ENCODE measurements at regions not wholly inside any gene's neighbourhood (a gene's known extent, or its start where the extent isn't known, plus 50 kb on each side); places are given as distances from the start of the nearest gene placed in this dataset.

DNA sequence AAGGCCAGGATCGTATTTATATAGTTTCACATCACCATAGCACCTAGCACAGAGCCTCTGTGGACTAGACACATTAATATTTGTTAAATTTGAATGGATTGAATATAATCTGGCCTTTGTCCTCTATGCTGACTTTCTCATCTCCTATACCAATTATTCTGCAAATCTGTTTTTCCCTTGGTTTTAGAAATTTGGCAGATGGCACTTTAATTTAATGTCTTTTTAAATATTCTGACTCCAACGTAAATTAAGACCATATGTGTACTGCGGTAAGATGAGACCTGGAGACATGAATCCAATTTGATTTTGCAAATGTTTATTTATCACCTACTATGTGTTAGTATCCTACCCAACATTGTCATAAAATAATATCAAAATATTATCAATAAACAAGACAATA is 1281.9 kb upstream of the PIK3C3 start:
- Histone ChIP-seq H3K4me1 (ENCODE audit: control insufficient read depth in 2 of 2, insufficient read depth in 2 of 2, low read length in 1 of 2) (no peaks in the 10 kb centered on the region), H3K9me3 (ENCODE audit: control insufficient read depth in 2 of 2, insufficient read depth in 1 of 2, low read depth in 1 of 2, low read length in 1 of 2) (no peaks in the 10 kb centered on the region), H3K4me3 (ENCODE audit: low read depth in 1 of 2, low read length in 2 of 2) (no peak overlapping the region), H3K27ac (ENCODE audit: low read depth in 2 of 2, low read length in 1 of 2) (no peak overlapping the region), H3K27me3 (ENCODE audit: control insufficient read depth in 1 of 2, insufficient read depth in 2 of 2, low read length in 2 of 2) (no peaks in the 10 kb centered on the region), H3K36me3 (ENCODE audit: control insufficient read depth in 2 of 2, insufficient read depth in 2 of 2, low read length in 1 of 2) (no peaks in the 10 kb centered on the region)
- WGBS, 2 donors, result 63 to 70% methylated on average over 3 of the region's 3 CpGs

DNA sequence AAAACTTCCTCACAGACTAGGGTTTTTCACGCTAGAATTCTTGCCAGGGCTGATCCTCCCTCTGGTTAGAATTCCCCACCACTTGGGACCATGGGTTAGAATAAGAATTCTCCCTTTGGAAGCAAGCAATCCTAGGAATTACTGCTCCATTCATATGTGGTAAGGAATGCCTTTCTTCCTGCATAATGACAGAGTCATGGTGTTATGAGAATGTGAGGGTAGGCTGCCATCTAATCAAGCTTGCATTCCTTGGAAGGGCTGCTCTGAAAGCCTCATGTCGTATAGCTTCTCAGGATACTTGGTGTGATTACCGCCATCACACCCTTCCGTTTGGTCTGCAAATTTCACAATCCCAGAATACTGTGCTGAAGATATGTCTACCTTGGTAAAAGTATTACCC is 1282.4 kb upstream of the PIK3C3 start:
- WGBS, 2 donors, result 83 to 88% methylated on average over 4 of the region's 4 CpGs
- Histone ChIP-seq H3K27ac (ENCODE audit: low read depth in 2 of 2, low read length in 1 of 2) (no peak overlapping the region), H3K4me1 (ENCODE audit: control insufficient read depth in 2 of 2, insufficient read depth in 2 of 2, low read length in 1 of 2) (no peaks in the 10 kb centered on the region), H3K9me3 (ENCODE audit: control insufficient read depth in 2 of 2, insufficient read depth in 1 of 2, low read depth in 1 of 2, low read length in 1 of 2) (no peaks in the 10 kb centered on the region), H3K4me3 (ENCODE audit: low read depth in 1 of 2, low read length in 2 of 2) (no peak overlapping the region), H3K27me3 (ENCODE audit: control insufficient read depth in 1 of 2, insufficient read depth in 2 of 2, low read length in 2 of 2) (no peaks in the 10 kb centered on the region), H3K36me3 (ENCODE audit: control insufficient read depth in 2 of 2, insufficient read depth in 2 of 2, low read length in 1 of 2) (no peaks in the 10 kb centered on the region)

DNA sequence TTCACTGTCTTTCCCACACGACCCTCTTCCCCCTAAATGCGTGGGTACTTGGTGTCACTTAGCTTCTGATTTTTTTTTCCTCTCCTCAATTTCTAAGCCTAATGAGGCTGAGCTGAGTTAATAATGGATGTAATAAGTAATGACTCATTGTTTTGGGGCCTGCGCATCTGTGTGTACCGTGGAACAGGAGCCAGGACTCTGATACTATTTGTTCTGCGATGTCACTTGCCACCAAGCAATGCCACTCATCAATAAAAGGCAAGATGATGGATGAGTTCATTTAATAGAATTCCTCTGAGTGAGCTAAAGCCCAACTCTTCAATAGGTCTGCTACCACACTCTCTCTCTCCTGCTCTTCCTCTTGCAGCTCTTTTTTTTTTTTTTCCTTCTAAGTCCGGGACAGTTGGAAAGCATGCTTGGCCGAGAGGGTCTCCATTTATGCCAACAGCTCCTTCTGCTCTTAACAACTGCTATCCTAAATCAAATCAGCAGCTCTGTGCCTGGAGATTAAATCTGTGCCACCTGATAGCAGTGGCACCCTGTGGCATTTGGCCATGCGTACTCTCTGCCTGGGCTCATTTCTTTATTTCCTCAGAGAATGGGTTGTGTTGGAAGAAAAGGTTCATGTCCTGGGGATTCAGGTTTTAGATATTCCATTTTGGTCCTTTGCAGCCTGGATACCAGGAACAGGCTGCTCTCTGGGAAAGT is 1284.2 kb upstream of the PIK3C3 start:
- 63 to 71% methylated on average over 8 of the region's 8 CpGs for WGBS, 2 donors
- Histone ChIP-seq H3K36me3 (ENCODE audit: control insufficient read depth in 2 of 2, insufficient read depth in 2 of 2, low read length in 1 of 2) (no peaks in the 10 kb centered on the region), H3K27ac (ENCODE audit: low read depth in 2 of 2, low read length in 1 of 2) (no peak overlapping the region), H3K27me3 (ENCODE audit: control insufficient read depth in 1 of 2, insufficient read depth in 2 of 2, low read length in 2 of 2) (no peaks in the 10 kb centered on the region), H3K4me1 (ENCODE audit: control insufficient read depth in 2 of 2, insufficient read depth in 2 of 2, low read length in 1 of 2) (no peaks in the 10 kb centered on the region), H3K9me3 (ENCODE audit: control insufficient read depth in 2 of 2, insufficient read depth in 1 of 2, low read depth in 1 of 2, low read length in 1 of 2) (no peaks in the 10 kb centered on the region), H3K4me3 (ENCODE audit: low read depth in 1 of 2, low read length in 2 of 2) (no peak overlapping the region)

DNA sequence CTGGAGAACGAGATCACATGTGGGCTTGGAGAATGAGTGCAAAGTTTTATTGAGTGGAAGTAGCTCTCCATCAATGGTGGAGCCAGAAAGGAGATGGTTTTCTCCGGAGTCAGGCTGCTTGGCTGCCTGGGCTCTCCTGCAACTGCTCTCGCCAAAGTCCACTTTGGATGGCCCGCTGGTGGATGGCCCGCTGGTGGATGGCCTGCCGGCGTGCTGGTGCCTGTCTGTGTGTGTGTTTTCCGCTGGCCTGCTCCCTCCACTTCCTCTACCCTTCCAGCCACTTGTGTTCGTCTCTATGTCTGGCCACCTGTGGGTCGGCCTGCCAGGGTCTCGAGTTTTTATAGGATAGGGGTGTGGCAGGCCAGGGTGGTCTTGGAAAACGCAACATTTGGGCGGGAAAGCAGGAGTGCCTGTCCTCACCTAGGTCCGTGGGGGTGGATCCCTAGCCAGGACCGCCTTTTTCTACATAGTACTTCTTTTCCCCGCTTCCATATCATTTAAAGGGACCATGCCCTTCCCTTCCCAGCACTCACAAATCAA is 1292.1 kb upstream of the PIK3C3 start:
- no peaks in the 10 kb centered on the region for H3K27me3 ChIP-seq (ENCODE audit: control insufficient read depth in 1 of 2, insufficient read depth in 2 of 2, low read length in 2 of 2)
- H3K9me3 ChIP-seq (ENCODE audit: control insufficient read depth in 2 of 2, insufficient read depth in 1 of 2, low read depth in 1 of 2, low read length in 1 of 2), result no peaks in the 10 kb centered on the region
- WGBS, 2 donors, result 86 to 91% methylated on average over 16 of the region's 16 CpGs
- no peak overlapping the region for H3K27ac ChIP-seq (ENCODE audit: low read depth in 2 of 2, low read length in 1 of 2)
- H3K4me1 ChIP-seq (ENCODE audit: control insufficient read depth in 2 of 2, insufficient read depth in 2 of 2, low read length in 1 of 2), result no peaks in the 10 kb centered on the region
- H3K4me3 ChIP-seq (ENCODE audit: low read depth in 1 of 2, low read length in 2 of 2), result no peak overlapping the region
- no peaks in the 10 kb centered on the region for H3K36me3 ChIP-seq (ENCODE audit: control insufficient read depth in 2 of 2, insufficient read depth in 2 of 2, low read length in 1 of 2)

DNA sequence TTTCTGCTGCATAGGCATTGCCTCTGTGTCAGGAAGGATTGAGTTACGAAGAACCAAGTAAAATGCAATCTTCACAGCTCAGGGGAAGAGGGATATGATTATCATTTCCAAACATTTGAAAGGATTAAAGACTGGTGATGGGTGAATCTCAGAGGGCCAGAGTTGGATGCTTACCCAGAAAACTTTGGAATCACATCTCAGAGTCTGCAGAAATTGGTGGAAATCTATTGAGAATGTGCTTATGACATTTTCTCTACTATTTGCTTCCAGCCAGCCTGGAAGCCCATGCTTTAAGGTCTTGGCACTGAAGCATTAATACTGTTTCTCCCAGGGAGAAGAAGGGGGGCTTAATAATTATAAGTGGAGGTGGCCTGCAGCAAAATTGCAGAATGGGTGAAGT is 1301.4 kb upstream of the PIK3C3 start:
- H3K27me3 ChIP-seq (ENCODE audit: control insufficient read depth in 1 of 2, insufficient read depth in 2 of 2, low read length in 2 of 2), result no peaks in the 10 kb centered on the region
- no peak overlapping the region for H3K27ac ChIP-seq (ENCODE audit: low read depth in 2 of 2, low read length in 1 of 2)
- H3K4me1 ChIP-seq (ENCODE audit: control insufficient read depth in 2 of 2, insufficient read depth in 2 of 2, low read length in 1 of 2), result no peaks in the 10 kb centered on the region
- H3K4me3 ChIP-seq (ENCODE audit: low read depth in 1 of 2, low read length in 2 of 2), result no peak overlapping the region
- H3K9me3 ChIP-seq (ENCODE audit: control insufficient read depth in 2 of 2, insufficient read depth in 1 of 2, low read depth in 1 of 2, low read length in 1 of 2), result no peaks in the 10 kb centered on the region
- 62 to 67% methylated on average over 1 of the region's 1 CpG for WGBS, 2 donors
- H3K36me3 ChIP-seq (ENCODE audit: control insufficient read depth in 2 of 2, insufficient read depth in 2 of 2, low read length in 1 of 2), result no peaks in the 10 kb centered on the region

DNA sequence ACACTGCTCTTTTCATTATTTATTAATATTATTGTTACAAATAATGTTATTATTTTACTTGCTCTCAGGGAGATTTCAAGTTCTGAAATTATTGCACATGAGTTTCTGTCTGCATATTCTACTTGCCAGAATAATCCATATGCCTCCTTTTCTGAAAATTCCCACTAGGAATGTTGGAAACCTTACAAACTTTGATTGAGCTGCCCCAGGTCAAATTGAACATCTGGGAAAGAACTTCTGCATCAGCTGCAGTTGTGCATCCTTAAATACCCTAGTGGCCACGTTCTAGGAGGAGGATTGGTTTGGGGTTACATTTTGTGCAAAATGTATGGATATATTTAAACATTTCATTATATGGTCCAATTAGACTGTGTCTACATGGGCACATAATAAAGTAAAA is 1302.7 kb upstream of the PIK3C3 start:
- Histone ChIP-seq H3K4me3 (ENCODE audit: low read depth in 1 of 2, low read length in 2 of 2) (no peak overlapping the region), H3K36me3 (ENCODE audit: control insufficient read depth in 2 of 2, insufficient read depth in 2 of 2, low read length in 1 of 2) (no peaks in the 10 kb centered on the region), H3K4me1 (ENCODE audit: control insufficient read depth in 2 of 2, insufficient read depth in 2 of 2, low read length in 1 of 2) (no peaks in the 10 kb centered on the region), H3K27me3 (ENCODE audit: control insufficient read depth in 1 of 2, insufficient read depth in 2 of 2, low read length in 2 of 2) (no peaks in the 10 kb centered on the region), H3K27ac (ENCODE audit: low read depth in 2 of 2, low read length in 1 of 2) (no peak overlapping the region), H3K9me3 (ENCODE audit: control insufficient read depth in 2 of 2, insufficient read depth in 1 of 2, low read depth in 1 of 2, low read length in 1 of 2) (no peaks in the 10 kb centered on the region)
- WGBS, 2 donors, result 31 to 34% methylated on average over 1 of the region's 1 CpG

DNA sequence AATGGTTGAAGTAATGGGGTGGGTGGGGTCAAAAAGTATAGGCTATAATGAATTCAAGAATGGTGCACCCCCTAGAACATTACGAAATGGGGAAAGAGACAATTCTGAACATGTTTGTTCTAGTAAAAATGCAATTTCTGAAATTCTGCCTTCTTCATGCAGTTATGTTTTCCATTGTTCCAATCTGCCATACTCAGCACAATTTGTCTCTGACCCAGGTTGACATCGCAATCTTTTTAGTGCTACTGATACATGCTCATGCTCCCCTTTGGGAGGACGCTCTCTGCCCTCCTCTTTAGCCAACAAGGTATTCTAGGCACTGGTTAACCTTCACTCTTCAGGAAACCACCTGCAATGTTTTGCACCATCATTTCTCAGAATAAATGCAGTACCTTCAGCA is 1303.9 kb upstream of the PIK3C3 start:
- H3K36me3 ChIP-seq (ENCODE audit: control insufficient read depth in 2 of 2, insufficient read depth in 2 of 2, low read length in 1 of 2), result no peaks in the 10 kb centered on the region
- no peak overlapping the region for H3K4me3 ChIP-seq (ENCODE audit: low read depth in 1 of 2, low read length in 2 of 2)
- H3K9me3 ChIP-seq (ENCODE audit: control insufficient read depth in 2 of 2, insufficient read depth in 1 of 2, low read depth in 1 of 2, low read length in 1 of 2), result no peaks in the 10 kb centered on the region
- H3K27ac ChIP-seq (ENCODE audit: low read depth in 2 of 2, low read length in 1 of 2), result no peak overlapping the region
- WGBS, 2 donors, result 84 to 90% methylated on average over 3 of the region's 3 CpGs
- no peaks in the 10 kb centered on the region for H3K4me1 ChIP-seq (ENCODE audit: control insufficient read depth in 2 of 2, insufficient read depth in 2 of 2, low read length in 1 of 2)
- no peaks in the 10 kb centered on the region for H3K27me3 ChIP-seq (ENCODE audit: control insufficient read depth in 1 of 2, insufficient read depth in 2 of 2, low read length in 2 of 2)

DNA sequence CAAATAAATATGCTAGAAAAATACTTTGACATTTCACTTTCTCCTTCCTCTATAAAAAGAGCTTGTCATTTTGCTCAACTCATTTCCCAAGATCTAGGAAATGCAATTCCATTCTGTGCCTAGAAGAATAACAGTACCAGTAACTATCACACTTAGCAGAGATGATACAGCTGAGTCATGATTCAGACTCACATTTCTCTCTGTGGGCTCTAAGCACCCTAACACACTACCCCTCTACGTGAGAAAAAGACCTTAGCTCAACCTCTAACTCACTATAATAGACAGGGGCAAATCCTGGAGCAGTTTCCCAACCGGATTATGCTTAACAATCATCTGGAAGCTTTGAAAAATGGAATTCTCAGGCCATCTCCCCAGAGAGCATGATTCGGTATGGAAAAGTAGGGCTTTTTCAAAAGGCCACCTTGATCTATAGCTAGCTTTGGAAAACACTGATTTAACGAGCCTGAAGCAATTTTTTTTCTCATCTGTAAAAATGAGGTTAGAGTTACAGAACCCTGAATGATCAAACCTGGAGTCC is 1312.3 kb upstream of the PIK3C3 start:
- Histone ChIP-seq H3K27ac (ENCODE audit: low read depth in 2 of 2, low read length in 1 of 2) (no peak overlapping the region), H3K9me3 (ENCODE audit: control insufficient read depth in 2 of 2, insufficient read depth in 1 of 2, low read depth in 1 of 2, low read length in 1 of 2) (no peaks in the 10 kb centered on the region), H3K4me3 (ENCODE audit: low read depth in 1 of 2, low read length in 2 of 2) (no peak overlapping the region), H3K4me1 (ENCODE audit: control insufficient read depth in 2 of 2, insufficient read depth in 2 of 2, low read length in 1 of 2) (no peaks in the 10 kb centered on the region), H3K27me3 (ENCODE audit: control insufficient read depth in 1 of 2, insufficient read depth in 2 of 2, low read length in 2 of 2) (no peaks in the 10 kb centered on the region), H3K36me3 (ENCODE audit: control insufficient read depth in 2 of 2, insufficient read depth in 2 of 2, low read length in 1 of 2) (no peaks in the 10 kb centered on the region)
- 68 to 71% methylated on average over 4 of the region's 4 CpGs for WGBS, 2 donors

DNA sequence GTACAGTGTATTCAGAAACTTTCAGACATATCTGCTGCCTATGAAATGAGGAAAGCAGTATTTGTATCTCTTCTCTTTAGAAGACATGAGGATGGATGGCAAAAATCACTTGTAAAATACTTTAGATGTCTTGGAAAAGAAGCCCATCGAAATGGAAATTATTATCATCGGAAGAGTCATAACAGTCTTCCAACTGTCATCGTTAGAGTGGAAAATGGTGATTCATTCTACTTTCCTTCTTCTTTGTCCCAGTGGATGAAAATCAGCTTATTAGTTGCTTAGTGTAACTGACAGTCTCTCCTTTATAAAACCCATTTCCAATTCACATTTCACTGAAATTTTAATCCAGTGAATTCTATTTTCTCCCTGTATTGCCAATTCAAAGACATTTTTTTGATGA is 1323.7 kb upstream of the PIK3C3 start:
- H3K27me3 ChIP-seq (ENCODE audit: control insufficient read depth in 1 of 2, insufficient read depth in 2 of 2, low read length in 2 of 2), result no peaks in the 10 kb centered on the region
- H3K36me3 ChIP-seq (ENCODE audit: control insufficient read depth in 2 of 2, insufficient read depth in 2 of 2, low read length in 1 of 2), result no peaks in the 10 kb centered on the region
- no peak overlapping the region for H3K27ac ChIP-seq (ENCODE audit: low read depth in 2 of 2, low read length in 1 of 2)
- H3K4me3 ChIP-seq (ENCODE audit: low read depth in 1 of 2, low read length in 2 of 2), result no peak overlapping the region
- H3K4me1 ChIP-seq (ENCODE audit: control insufficient read depth in 2 of 2, insufficient read depth in 2 of 2, low read length in 1 of 2), result no peaks in the 10 kb centered on the region
- 95 to 96% methylated on average over 3 of the region's 3 CpGs for WGBS, 2 donors
- H3K9me3 ChIP-seq (ENCODE audit: control insufficient read depth in 2 of 2, insufficient read depth in 1 of 2, low read depth in 1 of 2, low read length in 1 of 2), result peaks cover 0 to 3% of the 10 kb centered on the region in 2 donors

DNA sequence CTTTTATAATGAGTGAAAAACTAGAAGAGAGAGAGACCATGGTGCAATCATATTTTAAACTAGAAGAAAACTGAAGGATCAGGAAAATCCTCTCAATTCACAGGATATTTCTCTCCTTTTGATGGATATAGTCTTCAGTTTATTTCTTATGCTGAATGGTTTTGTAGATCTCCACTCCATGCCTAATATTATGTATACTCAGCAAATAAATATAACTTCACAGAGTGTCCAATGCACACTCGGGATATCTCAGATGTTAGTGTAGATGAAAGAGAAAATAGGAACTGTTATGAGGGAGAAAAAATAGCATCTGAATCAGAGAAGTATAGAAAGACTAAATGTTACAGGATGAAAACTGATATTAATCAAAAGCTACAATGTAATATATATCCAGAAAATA is 1324.5 kb upstream of the PIK3C3 start:
- Histone ChIP-seq H3K27ac (ENCODE audit: low read depth in 2 of 2, low read length in 1 of 2) (no peak overlapping the region), H3K4me1 (ENCODE audit: control insufficient read depth in 2 of 2, insufficient read depth in 2 of 2, low read length in 1 of 2) (no peaks in the 10 kb centered on the region), H3K36me3 (ENCODE audit: control insufficient read depth in 2 of 2, insufficient read depth in 2 of 2, low read length in 1 of 2) (no peaks in the 10 kb centered on the region), H3K4me3 (ENCODE audit: low read depth in 1 of 2, low read length in 2 of 2) (no peak overlapping the region), H3K27me3 (ENCODE audit: control insufficient read depth in 1 of 2, insufficient read depth in 2 of 2, low read length in 2 of 2) (no peaks in the 10 kb centered on the region), H3K9me3 (ENCODE audit: control insufficient read depth in 2 of 2, insufficient read depth in 1 of 2, low read depth in 1 of 2, low read length in 1 of 2) (peaks cover 0 to 3% of the 10 kb centered on the region in 2 donors)
- WGBS, 2 donors, result 81% methylated on average over 1 of the region's 1 CpG

Measured in esophagus (tissue), 2 donors.